ENCODE measurements at regions not wholly inside any gene's neighbourhood (a gene's known extent, or its start where the extent isn't known, plus 50 kb on each side); places are given as distances from the start of the nearest gene placed in this dataset.
"Not testable (repeated sequence)": the region's sequence is repeated elsewhere in the genome, so short reads cannot be mapped to it uniquely, and the experiment has no call there.

DNA sequence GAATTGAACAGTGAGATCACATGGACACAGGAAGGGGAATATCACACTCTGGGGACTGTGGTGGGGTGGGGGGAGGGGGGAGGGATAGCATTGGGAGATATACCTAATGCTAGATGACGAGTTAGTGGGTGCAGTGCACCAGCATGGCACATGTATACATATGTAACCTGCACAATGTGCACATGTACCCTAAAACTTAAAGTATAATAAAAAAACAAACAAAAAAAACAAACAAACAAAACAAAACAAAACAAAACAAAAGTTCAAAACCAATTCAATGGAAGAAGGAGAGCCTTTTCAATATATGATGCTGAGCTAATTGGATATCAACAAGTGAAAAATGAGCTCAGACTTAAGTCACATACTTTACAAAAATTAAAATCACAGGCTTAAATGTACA, 592.8 kb downstream of the CBLN4 start:
- not testable (repeated sequence) for DNase-seq

DNA sequence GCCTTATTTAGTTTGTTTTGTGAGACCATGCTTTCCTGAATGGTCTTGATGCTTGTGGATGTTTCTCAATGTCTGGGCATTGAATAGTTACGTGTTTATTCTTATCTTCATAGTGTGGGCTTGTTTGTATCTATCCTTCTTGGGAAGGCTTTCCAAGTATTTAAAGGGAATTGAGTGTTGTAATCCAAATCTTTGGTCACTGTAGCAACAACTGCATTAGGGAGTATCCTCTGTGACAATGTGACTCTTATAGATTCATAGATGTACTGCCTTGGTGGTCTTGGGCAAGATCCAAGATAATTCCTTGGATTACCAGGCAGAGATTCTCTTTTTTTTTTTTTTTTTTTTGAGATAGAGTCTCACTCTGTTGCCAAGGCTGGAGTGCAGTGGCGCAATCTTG, 598.4 kb downstream of the CBLN4 start:
- no peak for DNase-seq

DNA sequence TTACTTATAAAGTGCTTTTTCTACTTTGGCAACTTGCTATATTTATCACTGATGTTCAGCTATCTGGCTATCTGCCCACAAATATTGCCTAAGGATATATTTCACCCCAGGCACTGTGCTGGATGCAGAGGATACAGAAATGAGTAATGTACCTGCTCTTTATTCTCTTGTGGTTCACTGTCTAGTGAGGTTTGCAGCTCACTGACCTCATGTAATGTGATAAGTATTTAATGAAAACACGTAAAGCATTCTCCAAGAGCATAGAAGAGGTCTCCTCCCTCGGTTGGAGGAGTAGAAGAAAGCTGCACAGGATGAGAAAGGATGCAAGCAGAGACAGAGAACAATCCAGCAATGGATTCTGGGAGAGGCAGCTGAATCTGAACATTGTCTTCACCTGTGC, 610.7 kb downstream of the CBLN4 start:
- no peak for DNase-seq

DNA sequence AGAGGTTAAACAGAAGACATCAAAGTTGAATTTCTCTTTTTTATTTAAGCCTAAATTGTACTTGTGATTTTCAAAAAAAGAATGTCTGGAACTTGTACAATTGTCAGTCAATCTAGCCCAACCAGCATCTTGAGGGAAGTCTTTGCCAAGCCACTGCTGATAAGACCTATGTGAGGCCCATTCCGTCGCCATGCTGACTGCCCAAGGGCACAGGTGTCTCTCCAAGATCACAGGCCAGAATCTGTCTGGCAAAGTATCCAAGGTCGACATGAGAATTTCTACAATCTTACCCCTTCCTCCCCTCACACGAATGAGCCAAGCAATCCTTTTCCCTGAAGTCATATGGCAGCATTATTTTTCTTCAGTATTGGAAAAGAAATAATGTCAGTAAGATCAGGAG, 614.5 kb downstream of the CBLN4 start:
- no peak for DNase-seq

DNA sequence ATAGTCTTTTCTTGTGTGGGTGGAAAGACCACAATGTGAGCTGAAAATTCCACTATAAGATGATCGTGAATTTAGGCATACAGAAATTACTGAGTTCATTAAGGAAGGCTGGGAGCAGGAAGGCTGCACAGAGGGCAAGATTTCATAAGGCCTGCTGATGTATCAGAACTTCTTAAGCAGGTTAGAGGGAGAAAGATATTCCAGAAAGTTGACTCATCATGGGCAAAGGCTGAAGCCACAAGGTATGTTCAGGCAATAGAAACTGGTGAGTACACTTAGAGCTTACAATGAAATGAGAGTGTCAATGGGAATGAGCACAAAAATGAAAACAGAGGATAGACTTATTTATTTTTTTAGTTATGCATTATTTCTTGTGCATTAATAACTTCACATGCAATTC, 618.6 kb downstream of the CBLN4 start:
- no peak for DNase-seq

DNA sequence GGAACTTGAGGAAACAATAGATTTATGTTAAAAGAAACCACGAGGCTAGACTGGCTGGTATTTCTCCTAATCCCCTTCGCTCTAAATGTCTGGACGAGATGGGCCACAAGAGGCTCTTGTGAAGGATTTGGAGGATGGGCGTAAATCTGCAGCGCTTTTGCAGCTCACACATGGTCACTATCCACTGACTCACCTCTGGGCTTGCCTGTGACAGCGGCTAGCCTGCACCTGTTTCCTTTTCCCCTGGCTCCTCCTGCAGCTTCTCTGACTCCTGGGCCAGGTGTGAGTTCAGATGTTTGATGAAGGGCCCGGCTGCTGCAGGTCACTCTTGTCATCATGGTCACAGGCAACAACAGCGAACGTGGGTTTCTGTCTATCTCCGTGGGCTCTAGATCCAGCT, 629.4 kb downstream of the CBLN4 start:
- no peak for DNase-seq

DNA sequence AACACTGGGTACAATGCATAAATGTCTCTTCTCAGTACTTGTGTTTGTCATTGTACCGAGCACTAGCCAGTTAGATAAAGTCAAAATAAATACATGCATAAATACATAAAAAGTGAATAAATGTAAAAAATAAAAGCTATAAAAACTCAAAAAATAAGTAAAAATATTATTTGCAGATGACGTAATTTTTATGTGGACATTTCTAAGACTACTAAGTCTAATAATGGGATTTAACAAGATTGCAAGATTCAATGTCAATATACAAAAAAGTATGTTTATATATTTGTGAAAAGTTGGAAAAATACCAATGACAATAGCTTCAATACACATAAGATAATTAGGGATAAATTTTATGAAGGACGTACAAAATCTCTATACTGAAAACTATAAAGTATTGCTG, 639.6 kb downstream of the CBLN4 start:
- DNase-seq = no peak

DNA sequence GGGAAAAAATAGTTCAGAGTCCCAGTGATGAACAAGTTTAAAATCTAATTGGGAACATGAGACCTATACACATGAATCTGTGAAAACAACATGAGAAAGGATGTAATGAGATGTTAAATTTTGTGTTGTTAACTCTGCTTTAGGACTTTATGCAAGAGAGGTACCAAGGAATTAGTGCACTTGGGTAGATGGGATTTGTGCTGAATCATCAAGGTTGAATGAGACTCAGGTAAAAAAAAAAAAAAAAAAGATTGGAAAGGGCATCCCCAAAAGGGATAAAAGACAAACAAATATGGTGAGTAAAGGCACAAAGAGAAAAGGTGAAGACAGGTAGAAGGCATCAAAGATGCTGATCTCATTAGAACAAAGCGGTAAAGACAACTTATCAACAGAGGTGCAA, 644.4 kb downstream of the CBLN4 start:
- no peak for DNase-seq

DNA sequence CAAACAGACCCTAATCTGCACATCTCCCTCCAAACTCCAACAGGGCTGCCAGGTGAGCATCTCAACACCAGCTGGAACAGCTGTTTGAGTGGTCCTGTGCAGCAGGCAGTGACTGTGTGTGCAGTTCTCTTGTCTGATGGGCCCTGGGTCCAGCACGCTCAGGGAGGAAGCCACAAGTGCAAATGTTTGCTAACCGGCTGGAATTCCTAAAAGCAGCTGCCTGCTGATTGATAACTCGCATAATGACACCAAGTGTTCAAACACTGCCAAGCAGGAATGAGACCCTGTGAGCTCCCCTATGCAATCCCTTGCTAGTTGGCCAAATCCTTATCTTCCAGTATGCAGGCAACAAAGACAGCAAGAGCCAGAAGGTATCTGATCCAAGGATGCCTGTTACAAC, 650.6 kb downstream of the CBLN4 start:
- no peak for DNase-seq

DNA sequence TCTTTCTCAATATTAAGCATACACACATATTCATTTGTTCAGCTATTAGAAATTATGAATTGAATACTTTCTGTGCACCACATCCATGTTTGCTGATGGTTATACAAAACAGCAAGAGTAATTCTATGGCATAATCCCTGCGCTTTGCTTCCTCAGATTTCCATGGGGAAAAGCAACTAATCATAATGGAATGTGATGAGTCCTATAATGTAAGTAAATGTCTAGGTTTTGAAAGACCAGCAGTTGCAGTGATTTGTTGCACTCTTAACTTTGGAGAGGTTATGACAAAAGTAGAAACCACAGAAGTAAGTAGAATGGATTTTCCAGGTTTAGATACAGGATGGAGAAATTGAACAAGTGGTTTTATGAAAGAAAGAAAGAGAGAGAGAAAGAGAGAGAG, 652.1 kb downstream of the CBLN4 start:
- DNase-seq = no peak

DNA sequence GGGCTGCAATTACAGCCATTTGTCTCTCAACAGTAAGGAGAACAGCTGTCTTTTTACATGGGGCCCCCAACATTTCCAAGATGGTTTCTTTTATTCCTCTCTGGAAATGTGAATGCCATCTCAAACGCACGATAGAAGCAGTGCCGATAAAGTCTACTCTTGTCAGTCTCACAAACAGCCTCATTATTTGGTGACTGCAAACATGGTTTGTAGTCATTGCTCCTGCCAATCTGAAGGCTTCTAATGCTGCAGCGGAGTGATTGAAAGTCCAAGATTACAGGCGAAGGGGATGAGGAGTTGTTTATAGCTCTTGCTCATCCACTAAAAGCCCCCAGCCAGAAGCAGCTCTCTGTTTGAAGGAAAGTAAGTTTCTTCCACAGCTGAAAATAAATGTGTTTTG, 657.1 kb downstream of the CBLN4 start:
- DNase-seq = no peak

DNA sequence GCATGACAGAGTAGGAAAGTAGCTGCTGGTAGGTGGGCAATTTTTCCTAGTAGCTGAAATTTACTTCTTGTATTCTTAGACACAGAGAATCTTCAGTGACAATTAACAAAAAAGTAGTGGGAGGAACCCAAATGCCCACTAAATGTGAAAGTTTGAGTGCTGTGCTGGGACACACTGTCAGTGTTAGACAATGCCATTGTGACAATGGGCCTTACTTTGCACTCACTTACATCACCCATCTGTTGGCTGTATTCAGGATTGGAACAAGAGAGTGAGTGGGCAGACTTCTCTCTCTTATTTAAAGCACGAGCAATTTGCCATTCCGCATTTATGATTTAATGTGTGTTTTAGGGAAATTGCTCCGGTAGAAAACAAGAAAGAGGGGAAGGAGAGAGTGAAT, 662.5 kb downstream of the CBLN4 start:
- no peak for DNase-seq

DNA sequence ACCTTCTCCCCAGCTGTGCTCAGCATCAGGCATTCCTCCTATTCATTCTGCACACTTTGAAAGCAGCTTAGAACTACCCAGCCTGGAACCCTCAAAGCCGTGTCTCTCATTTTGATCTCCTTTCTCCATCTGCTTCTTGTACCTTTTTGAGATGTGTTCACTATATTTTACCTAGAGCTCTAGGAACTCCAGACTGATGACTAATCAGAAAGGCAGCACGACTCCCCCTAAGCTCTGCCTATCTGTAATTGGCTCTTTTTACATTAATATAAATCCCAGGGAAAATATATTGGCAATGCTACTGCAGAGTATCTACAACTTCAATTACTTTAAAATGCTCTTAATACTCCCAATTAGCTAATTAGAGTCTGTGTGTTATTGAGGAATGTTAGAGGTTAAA, 671.5 kb downstream of the CBLN4 start:
- no peak for DNase-seq

DNA sequence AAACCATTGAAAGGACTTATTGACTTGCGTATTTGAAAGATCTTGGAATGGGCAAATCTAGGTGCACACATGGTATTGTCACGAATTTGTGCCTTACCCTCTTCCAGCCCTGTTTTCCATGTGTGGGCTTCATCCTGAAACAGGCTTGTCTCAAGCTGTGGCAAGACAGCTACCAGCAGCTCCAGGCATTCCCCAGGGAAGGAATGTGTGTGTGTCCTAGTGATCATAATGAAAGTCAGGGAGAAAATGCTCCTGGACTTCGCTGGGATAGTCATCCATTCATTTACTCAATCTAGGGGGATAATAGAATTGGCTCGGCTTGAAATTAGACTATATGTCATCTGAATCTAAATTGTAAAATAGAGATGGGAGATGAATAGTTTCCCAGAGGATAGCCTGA, 676.2 kb downstream of the CBLN4 start:
- no peak for DNase-seq

DNA sequence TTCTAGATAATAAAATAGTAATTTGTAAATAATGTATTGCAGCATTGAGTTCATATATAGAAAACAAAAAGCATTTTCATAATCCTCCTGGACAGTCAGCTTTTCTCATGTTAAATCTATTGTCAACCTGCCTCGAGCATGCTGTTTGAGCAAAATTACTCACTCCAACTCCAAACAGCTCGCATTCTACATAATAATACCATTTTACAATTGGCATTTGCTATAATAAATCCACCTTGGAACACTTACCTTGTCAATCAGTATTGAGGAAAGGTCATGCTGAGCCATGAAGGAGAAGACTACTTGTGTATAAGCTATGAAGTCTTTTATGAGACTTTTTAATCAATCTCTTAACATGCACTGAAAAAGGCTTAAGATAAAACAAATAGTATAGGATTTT, 682.6 kb downstream of the CBLN4 start:
- DNase-seq = no peak

DNA sequence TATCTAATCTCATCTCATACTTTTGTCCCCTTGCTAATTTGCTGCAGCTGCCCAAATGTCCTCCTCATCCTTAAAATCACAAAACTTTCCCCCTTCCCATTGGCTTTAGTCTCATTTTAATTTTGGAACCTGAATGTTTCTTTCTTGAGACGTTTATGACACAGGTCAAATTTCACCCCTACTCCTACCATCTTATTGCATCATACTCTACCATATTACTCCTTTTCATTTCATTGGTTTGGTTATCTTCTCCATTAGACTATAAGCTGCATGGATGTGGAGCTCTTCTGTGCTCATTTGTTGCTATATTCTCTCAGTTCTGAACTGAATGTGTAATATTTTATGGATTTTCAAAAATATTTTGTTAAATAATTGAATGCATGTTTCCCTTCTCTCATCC, 688.6 kb downstream of the CBLN4 start:
- DNase-seq = no peak

DNA sequence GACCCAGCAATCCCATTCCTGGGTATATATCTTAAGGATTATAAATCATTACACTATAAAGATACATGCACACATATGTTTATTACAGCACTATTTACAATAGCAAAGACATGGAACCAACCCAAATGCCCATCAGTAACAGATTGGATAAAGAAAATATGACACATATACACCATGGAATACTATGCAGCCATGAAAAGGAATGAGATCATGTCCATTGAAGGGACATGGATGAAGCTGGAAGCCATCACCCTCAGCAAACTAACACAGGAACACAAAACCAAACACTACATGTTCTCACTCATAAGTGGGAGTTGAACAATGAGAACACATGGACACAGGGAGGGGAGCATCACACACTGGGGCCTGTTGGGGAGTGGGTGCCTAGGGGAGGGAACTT, 694.5 kb downstream of the CBLN4 start:
- not testable (repeated sequence) for DNase-seq

DNA sequence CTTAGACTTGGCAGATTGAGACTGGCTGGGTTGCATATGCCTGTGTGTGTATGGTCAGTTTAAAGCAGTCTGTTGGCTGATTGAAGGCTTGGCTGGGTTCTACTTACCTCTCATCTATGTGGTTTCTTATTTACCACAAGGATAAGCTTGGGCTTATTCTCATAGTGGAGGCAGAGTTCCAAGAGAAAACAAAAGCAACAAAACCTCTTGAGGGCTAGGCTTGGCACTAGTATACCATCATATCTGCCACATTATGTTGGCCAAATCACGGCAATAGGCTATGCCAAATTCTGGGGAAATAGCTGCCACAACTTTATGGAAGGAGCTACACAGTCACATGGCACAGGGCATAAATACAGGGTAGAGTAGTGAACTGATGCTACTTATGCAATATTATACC, 714.1 kb downstream of the CBLN4 start:
- DNase-seq = no peak

DNA sequence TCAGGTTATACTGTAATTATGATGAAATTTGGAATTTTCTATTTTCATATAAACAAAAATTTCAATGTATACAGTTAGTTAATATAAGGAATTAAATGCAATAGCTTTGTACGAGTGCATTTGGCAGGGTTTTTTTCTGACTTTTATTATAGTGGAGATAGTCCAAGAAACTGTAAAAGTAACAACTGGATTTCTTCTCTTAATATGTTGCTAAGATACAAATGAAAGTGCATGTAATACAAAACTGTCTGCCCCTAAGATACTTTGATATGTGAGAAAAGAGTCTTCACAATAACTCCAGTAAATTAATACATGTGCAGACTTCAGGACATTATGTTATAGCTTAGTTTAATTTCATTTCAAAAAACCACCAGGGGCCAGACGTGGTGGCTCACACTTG, 721.4 kb downstream of the CBLN4 start:
- no peak for DNase-seq

DNA sequence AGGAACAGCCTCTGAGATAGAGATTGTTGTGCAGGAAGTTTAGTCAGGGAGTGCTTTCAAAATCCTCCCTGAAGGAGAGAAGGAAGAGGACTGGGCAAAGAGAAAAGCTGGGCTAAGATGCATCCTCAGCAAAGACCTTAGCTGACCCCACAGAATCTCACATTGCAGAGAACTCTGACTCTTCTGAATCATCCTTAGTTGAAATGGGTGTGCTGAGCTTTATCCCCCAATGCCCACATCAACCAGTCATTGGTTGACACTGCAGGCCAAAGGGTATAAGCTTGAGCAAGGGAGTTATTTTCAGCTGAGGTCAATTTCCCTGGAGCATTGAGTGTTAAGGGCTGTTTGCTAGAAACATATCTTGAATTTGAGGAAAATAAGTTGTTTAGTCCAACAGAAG, 732.2 kb downstream of the CBLN4 start:
- no peak for DNase-seq

DNA sequence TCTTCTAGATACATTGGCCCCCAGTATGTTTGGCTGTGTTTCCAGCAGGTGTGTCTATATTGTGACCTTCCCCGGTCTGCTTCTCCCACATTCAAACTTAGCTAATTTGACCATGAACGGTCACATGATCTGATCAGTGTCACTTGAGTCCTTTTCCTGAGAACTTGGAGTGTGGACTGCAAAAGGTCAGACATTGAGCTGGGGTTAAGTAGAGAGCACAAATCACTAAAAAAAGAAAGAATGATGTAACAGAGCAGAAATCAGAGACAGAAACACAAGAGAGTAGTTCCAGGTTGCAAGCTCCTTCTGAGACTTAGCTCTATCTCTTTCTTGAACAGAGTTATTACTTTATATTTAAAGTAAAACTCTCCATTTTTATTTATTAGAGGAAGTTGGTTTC, 733.9 kb downstream of the CBLN4 start:
- DNase-seq = no peak

DNA sequence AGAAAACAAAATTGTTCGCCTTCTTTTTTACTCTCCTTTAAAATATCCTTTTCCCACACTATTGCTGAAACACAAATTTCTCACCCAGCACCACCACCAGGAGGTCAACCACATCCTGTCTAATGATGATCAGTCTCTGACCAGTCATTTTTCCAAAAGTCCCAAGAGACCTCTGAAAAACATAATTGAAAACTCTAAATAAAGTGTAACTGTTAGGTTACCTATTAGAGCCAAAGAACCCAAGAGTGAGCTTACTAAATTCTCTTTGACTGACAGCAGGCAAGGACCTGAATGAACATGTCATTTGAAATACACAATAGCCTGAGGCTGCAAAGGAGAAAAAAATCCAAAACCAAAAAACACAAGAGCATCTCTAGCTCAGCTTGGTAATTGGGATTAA, 735.4 kb downstream of the CBLN4 start:
- no peak for DNase-seq

DNA sequence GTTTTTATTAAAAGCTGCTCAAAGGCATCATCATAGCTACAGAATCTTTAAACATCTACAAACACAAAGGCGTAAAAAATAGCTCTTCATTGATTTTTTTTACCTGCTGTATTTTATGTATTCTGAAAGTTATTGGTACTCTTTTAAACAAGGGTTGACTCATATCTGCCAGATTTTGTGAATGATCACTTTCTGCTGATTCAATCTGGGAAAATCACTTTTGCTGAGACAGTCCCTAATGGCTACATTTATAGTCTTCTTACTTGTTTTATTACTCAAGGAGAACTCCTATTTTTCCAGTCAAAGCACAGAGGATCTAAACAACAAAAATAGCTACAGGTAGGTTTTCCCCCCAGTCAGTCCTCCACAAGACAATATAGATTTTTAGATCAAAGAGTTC, 739.0 kb downstream of the CBLN4 start:
- DNase-seq = no peak

DNA sequence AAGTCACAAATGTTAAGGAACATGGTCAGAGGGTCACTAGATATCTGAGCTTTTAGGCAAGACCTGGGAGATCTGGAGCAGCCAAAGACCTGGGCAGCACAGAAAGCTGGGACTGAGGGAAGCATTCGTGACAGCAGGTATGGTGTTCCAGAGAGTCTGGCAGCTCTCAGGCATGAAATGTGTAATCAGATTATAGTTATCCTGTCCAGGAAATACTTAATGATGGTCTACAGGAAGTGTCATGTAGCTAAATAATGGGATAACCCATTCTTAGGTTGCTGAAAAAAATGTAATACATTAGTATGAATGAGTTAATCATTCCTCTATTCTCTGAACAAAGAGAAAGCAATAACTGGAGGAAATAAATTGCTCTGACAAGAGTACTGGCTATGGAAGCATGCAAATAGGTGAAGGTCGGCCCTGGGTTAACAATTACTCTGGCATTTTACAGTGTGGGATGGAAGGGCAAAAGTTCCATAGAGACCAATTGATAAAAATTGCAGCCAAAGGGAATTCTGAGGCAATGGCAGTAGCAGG, 740.5 kb downstream of the CBLN4 start:
- no peak for DNase-seq

DNA sequence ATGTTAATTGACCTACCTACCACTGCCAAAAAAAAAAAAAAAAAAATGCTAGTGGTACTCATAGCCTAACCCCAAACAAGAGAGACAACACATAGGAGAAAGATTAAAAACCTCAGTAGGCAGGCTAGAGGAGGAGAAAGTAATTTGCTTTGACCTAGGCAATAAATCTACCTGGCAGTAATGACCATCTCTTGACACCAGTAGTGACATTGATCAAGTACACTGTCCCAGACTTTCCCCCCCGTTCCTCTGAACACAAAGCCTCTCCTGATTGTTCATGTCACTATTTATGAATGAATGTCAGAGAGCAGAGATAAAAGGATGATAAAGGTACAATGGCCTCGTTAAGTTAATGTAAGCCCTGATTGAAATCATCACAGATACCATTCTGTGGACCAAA, 746.8 kb downstream of the CBLN4 start:
- DNase-seq = no peak

DNA sequence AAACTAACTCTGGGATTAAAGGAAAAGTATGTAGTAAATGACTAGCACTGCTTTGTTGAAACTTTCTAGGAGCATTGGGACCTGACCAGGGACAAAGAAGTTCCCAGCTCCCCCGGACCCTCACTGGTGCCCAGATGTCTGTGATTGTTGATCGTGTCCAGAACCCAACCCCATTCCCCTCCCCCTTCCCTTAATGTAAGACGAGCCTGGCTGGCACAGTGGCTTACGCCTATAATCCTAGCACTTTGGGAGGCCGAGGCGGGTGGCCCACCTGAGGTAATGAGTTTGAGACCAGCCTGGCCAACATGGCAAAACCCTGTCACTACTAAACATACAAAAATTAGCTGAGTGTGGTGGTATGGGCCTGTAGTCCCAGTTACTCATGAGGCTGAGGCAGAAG, 750.3 kb downstream of the CBLN4 start:
- DNase-seq = no peak

Measured in right kidney (tissue), 1 donor.